ENCODE measurements at regions not wholly inside any gene's neighbourhood (a gene's known extent, or its start where the extent isn't known, plus 50 kb on each side); places are given as distances from the start of the nearest gene placed in this dataset.
"Not testable (repeated sequence)": the region's sequence is repeated elsewhere in the genome, so short reads cannot be mapped to it uniquely, and the experiment has no call there.

GRCh38 chr4:137890812-137891211, 351.3 kb downstream of the SLC7A11 start:
- no peak overlapping the region for H3K4me3 ChIP-seq (ENCODE audit: low read depth, low read length)
- ChIA-PET CTCF (no interaction called here), POLR2A (no interaction called here)
- no peak overlapping the region for H3K27ac ChIP-seq (ENCODE audit: extremely low read depth, low read depth, low read length)
- no peaks in the 10 kb centered on the region for H3K4me1 ChIP-seq (ENCODE audit: control insufficient read depth, insufficient read depth, low read length)
- TF ChIP-seq KLF1 (tag by site-specific recombination; IDR thresholded peaks at IDR 0.05) (no peak), ZNF76 (tag by site-specific recombination; IDR thresholded peaks at IDR 0.05; ENCODE audit: borderline replicate concordance, low read depth) (no peak), ZNF175 (tag by site-specific recombination; IDR thresholded peaks at IDR 0.05) (no peak), ZNF114 (tag by site-specific recombination; IDR thresholded peaks at IDR 0.05) (no peak), ZNF133 (tag by site-specific recombination; IDR thresholded peaks at IDR 0.05) (no peak), ZFP3 (tag by site-specific recombination; IDR thresholded peaks at IDR 0.05; ENCODE audit: low read depth) (no peak), ZNF596 (tag by site-specific recombination; IDR thresholded peaks at IDR 0.05) (no peak), ZNF837 (tag by site-specific recombination; IDR thresholded peaks at IDR 0.05) (no peak), ZNF146 (tag by site-specific recombination; IDR thresholded peaks at IDR 0.05) (no peak)
- H3K36me3 ChIP-seq (ENCODE audit: control insufficient read depth in 2 of 2, insufficient read depth in 1 of 2, low read length in 2 of 2) = no peaks in the 10 kb centered on the region
- no peaks in the 10 kb centered on the region for H3K9me3 ChIP-seq (ENCODE audit: control insufficient read depth, insufficient read depth, low read depth, low read length)

GRCh38 chr4:137881641-137882040, 349.3 kb upstream of the PCDH18 start:
- Histone ChIP-seq H3K4me3 (ENCODE audit: low read depth, low read length) (no peak overlapping the region), H3K4me1 (ENCODE audit: control insufficient read depth, insufficient read depth, low read length) (no peaks in the 10 kb centered on the region), H3K9me3 (ENCODE audit: control insufficient read depth, insufficient read depth, low read depth, low read length) (no peaks in the 10 kb centered on the region), H3K36me3 (ENCODE audit: control insufficient read depth in 2 of 2, insufficient read depth in 1 of 2, low read length in 2 of 2) (no peaks in the 10 kb centered on the region), H3K27ac (ENCODE audit: extremely low read depth, low read depth, low read length) (no peak overlapping the region)
- POLR2A ChIA-PET = no interaction called here
- CTCF ChIA-PET = no interaction called here
- TF ChIP-seq ZNF302 (tag by site-specific recombination; IDR thresholded peaks at IDR 0.05; ENCODE audit: low read depth) (no peak), ZNF350 (tag by site-specific recombination; IDR thresholded peaks at IDR 0.05) (no peak), ZNF274 (IDR thresholded peaks at IDR 0.05; ENCODE audit: low read length) (no peak), ZNF274 (tag by site-specific recombination; IDR thresholded peaks at IDR 0.05; ENCODE audit: borderline replicate concordance) (no peak), ZNF792 (tag by site-specific recombination; IDR thresholded peaks at IDR 0.05) (no peak), KLF7 (tag by site-specific recombination; IDR thresholded peaks at IDR 0.05; ENCODE audit: borderline replicate concordance) (no peak), ZNF2 (tag by site-specific recombination; IDR thresholded peaks at IDR 0.05) (no peak), BCL11B (tag by site-specific recombination; IDR thresholded peaks at IDR 0.05; ENCODE audit: low read depth) (no peak), ZNF768 (tag by site-specific recombination; IDR thresholded peaks at IDR 0.05) (no peak), ZNF639 (tag by site-specific recombination; IDR thresholded peaks at IDR 0.05) (no peak), WT1 (tag by site-specific recombination; IDR thresholded peaks at IDR 0.05) (no peak), ZNF19 (tag by site-specific recombination; IDR thresholded peaks at IDR 0.05; ENCODE audit: low read depth) (no peak), ZNF335 (tag by site-specific recombination; conservative IDR thresholded peaks at IDR 0.05) (no peak), ZNF394 (tag by site-specific recombination; IDR thresholded peaks at IDR 0.05; ENCODE audit: borderline replicate concordance) (no peak), REPIN1 (tag by site-specific recombination; IDR thresholded peaks at IDR 0.05; ENCODE audit: low read depth) (no peak), SCRT1 (tag by site-specific recombination; IDR thresholded peaks at IDR 0.05; ENCODE audit: borderline replicate concordance) (no peak), ZNF621 (tag by site-specific recombination; IDR thresholded peaks at IDR 0.05) (no peak)

GRCh38 chr4:137868067-137868466, 335.8 kb upstream of the PCDH18 start:
- H3K9me3 ChIP-seq (ENCODE audit: control insufficient read depth, insufficient read depth, low read depth, low read length); POLR2A ChIA-PET; CTCF ChIA-PET; H3K36me3 ChIP-seq (ENCODE audit: control insufficient read depth in 2 of 2, insufficient read depth in 1 of 2, low read length in 2 of 2); H3K27ac ChIP-seq (ENCODE audit: extremely low read depth, low read depth, low read length); H3K4me1 ChIP-seq (ENCODE audit: control insufficient read depth, insufficient read depth, low read length); H3K4me3 ChIP-seq (ENCODE audit: low read depth, low read length): not testable (repeated sequence)

All from HEK293 (cell line).